Natural killer cell (primary cell): ENCODE measurements at regions not wholly inside any gene's neighbourhood (a gene's known extent, or its start where the extent isn't known, plus 50 kb on each side); places are given as distances from the start of the nearest gene placed in this dataset.

Source experiments
- ATAC-seq, 3 donors: fragments of 150-1000 bp in 2 of 3; fragments of 200-7000 bp in 1 of 3; cut with Tn5 transposase; 1 replicate in 1 of 3; 2 replicates in 2 of 3; pipeline ENCODE4 v1.10.0; 2021; ENCODE audit warnings: mild to moderate bottlenecking in 2 of 3, moderate library complexity in 2 of 3
- DNase-seq, 2 donors: peaks; one replicate each; pipeline versions ENCODE4 v3.0.0 to v3.0.0-alpha.2; 2013 to 2021; ENCODE audit warnings: mixed read lengths in 1 of 2
- H3K27ac ChIP-seq: one replicate; pipeline ENCODE4 v1.5.1; 2013; ENCODE audit warnings: mild to moderate bottlenecking, low read length
- H3K27me3 ChIP-seq: one replicate; pipeline ENCODE4 v1.6.1; 2013; ENCODE audit warnings: low read length; ENCODE audit not compliant: control insufficient read depth, insufficient read depth
- H3K36me3 ChIP-seq: one replicate; pipeline ENCODE4 v1.6.1; 2013; ENCODE audit warnings: low read length; ENCODE audit not compliant: control insufficient read depth, insufficient read depth
- H3K4me1 ChIP-seq: one replicate; pipeline ENCODE4 v1.6.1; 2013; ENCODE audit warnings: low read length; ENCODE audit not compliant: control insufficient read depth, insufficient read depth
- H3K4me3 ChIP-seq: one replicate; pipeline ENCODE4 v1.5.1; 2013; ENCODE audit warnings: low read length
- H3K9me3 ChIP-seq: one replicate; pipeline ENCODE4 v1.6.1; 2013; ENCODE audit warnings: low read length; ENCODE audit not compliant: control insufficient read depth, insufficient read depth
- H3K27ac Mint-ChIP-seq, 2 donors: one replicate each; pipeline ENCODE4 v1.8.0; 2022; ENCODE audit warnings: mild to moderate bottlenecking in 2 of 2, mixed read lengths in 2 of 2, moderate library complexity in 1 of 2
- H3K27me3 Mint-ChIP-seq, 2 donors: one replicate each; pipeline ENCODE4 v1.8.0; 2022; ENCODE audit warnings: low read depth in 2 of 2, mixed read lengths in 2 of 2
- H3K36me3 Mint-ChIP-seq: one replicate; pipeline ENCODE4 v1.8.0; 2022; ENCODE audit warnings: mixed read lengths
- H3K4me1 Mint-ChIP-seq, 2 donors: one replicate each; pipeline ENCODE4 v1.8.0; 2022; ENCODE audit warnings: mixed read lengths in 2 of 2
- H3K4me3 Mint-ChIP-seq: one replicate; pipeline ENCODE4 v1.8.0; 2022; ENCODE audit warnings: mild to moderate bottlenecking, moderate library complexity, mixed read lengths
- H3K9me3 Mint-ChIP-seq, 2 donors: one replicate each; pipeline ENCODE4 v1.8.0; 2022; ENCODE audit warnings: mixed read lengths in 2 of 2
- WGBS: methylation state at CpG from one replicate; pipeline ENCODE4 v1.1.7; 2013; ENCODE audit warnings: missing lambda C conversion rate; ENCODE audit not compliant: insufficient coverage; 5-methylcytosine and 5-hydroxymethylcytosine counted together
- intact Hi-C: fragments of 100-400 bp; cut with micrococcal nuclease; formaldehyde crosslinking; loops from one replicate; pipeline ENCODE4 v1.14.2; 2022
- TF ChIP-seq, protein P1 (sequence below): fragments of 200-600 bp; IDR thresholded peaks from one replicate; pipeline ENCODE4 v1.8.0; 2022; ENCODE audit warnings: antibody characterized with exemption

DNA sequence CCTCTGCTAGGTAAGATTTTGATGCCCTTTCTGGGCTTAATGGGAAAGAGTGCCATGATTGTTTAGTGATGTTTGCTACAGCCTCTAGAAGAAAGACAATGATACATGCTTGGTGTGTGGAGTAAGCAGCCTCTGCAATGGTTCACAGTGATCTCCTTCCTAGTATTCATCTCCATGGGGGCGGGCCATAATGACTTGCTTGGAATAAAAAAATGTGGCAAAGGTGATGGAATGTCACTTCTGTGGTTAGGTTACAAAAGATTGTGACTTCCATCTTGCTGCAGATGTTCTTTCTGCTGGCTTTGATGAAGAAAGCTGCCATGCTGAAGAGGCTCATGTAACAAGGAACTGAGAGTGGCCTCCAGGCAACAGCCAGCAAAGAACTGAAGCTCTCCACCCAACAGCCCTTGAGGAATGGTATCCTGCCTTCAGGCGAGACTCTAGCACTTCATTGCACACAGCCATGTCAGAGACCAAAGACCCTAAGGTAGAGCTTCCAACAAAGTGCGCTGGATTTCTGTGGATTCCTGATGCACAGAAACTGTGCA lies 139.1 kb upstream of the LRIG1 start:
- Histone ChIP-seq H3K27me3 (peaks cover 2% of the 10 kb centered on the region), H3K4me1 (no peaks in the 10 kb centered on the region), H3K9me3 (no peaks in the 10 kb centered on the region), H3K27ac (no peak overlapping the region), H3K36me3 (no peaks in the 10 kb centered on the region), H3K4me3 (no peak overlapping the region)
- H3K4me3 Mint-ChIP-seq = no peak overlapping the region
- no peaks in the 10 kb centered on the region for H3K4me1 Mint-ChIP-seq
- ATAC-seq (no peak), DNase-seq (no peak)
- TF ChIP-seq, protein P1, sequence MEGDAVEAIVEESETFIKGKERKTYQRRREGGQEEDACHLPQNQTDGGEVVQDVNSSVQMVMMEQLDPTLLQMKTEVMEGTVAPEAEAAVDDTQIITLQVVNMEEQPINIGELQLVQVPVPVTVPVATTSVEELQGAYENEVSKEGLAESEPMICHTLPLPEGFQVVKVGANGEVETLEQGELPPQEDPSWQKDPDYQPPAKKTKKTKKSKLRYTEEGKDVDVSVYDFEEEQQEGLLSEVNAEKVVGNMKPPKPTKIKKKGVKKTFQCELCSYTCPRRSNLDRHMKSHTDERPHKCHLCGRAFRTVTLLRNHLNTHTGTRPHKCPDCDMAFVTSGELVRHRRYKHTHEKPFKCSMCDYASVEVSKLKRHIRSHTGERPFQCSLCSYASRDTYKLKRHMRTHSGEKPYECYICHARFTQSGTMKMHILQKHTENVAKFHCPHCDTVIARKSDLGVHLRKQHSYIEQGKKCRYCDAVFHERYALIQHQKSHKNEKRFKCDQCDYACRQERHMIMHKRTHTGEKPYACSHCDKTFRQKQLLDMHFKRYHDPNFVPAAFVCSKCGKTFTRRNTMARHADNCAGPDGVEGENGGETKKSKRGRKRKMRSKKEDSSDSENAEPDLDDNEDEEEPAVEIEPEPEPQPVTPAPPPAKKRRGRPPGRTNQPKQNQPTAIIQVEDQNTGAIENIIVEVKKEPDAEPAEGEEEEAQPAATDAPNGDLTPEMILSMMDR = no peak
- H3K36me3 Mint-ChIP-seq = no peaks in the 10 kb centered on the region
- no peaks in the 10 kb centered on the region for H3K9me3 Mint-ChIP-seq
- peaks cover 13 to 17% of the 10 kb centered on the region in 2 donors for H3K27me3 Mint-ChIP-seq
- 100% methylated on average over 3 of the region's 3 CpGs for WGBS
- intact Hi-C loops = no loop called here
- no peak overlapping the region for H3K27ac Mint-ChIP-seq

DNA sequence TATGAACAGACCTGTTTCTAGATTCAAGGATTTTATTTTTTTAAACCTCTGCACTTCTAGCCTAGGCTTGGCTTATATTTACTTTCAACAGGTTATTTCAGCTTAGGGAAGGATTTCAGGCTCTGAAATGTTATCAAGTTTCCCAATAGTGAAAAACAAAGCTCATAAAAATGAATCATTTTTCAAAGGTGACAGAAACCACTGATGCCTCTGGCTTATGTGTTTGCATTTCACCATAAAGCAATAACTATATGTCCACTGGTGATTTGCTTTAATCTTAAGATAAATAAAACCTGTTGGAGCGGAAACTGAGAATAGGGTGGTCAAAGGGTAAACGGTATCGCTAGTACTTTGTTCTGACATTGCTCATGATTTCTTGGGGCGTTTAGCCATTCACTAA lies 141.2 kb upstream of the LRIG1 start:
- Histone ChIP-seq H3K9me3 (no peaks in the 10 kb centered on the region), H3K36me3 (no peaks in the 10 kb centered on the region), H3K27ac (no peak overlapping the region), H3K4me3 (no peak overlapping the region), H3K4me1 (no peaks in the 10 kb centered on the region), H3K27me3 (peaks cover 2% of the 10 kb centered on the region)
- H3K36me3 Mint-ChIP-seq = no peaks in the 10 kb centered on the region
- TF ChIP-seq, protein P1 = no peak
- intact Hi-C loops = no loop called here
- H3K27me3 Mint-ChIP-seq = peaks cover 8 to 23% of the 10 kb centered on the region in 2 donors
- H3K27ac Mint-ChIP-seq = no peak overlapping the region
- no peak for ATAC-seq
- no peak overlapping the region for H3K4me3 Mint-ChIP-seq
- no peak for DNase-seq
- H3K9me3 Mint-ChIP-seq = no peaks in the 10 kb centered on the region
- WGBS = 83% methylated on average over 2 of the region's 4 CpGs
- no peaks in the 10 kb centered on the region for H3K4me1 Mint-ChIP-seq

GRCh38 chr3:66642484-66642883 lies 141.7 kb upstream of the LRIG1 start:
- Histone ChIP-seq H3K4me1 (no peaks in the 10 kb centered on the region), H3K27me3 (peaks cover 2% of the 10 kb centered on the region), H3K27ac (no peak overlapping the region), H3K36me3 (no peaks in the 10 kb centered on the region), H3K9me3 (no peaks in the 10 kb centered on the region), H3K4me3 (no peak overlapping the region)
- no peaks in the 10 kb centered on the region for H3K36me3 Mint-ChIP-seq
- no peak overlapping the region for H3K27ac Mint-ChIP-seq
- H3K27me3 Mint-ChIP-seq = peaks cover 5 to 26% of the 10 kb centered on the region in 2 donors
- ATAC-seq (no peak), DNase-seq (no peak)
- TF ChIP-seq, protein P1 = no peak
- no peaks in the 10 kb centered on the region for H3K9me3 Mint-ChIP-seq
- no peaks in the 10 kb centered on the region for H3K4me1 Mint-ChIP-seq
- no peak overlapping the region for H3K4me3 Mint-ChIP-seq
- WGBS = 91% methylated on average over 2 of the region's 3 CpGs
- intact Hi-C loops = no loop called here

GRCh38 chr3:66644549-66644948 lies 143.7 kb upstream of the LRIG1 start:
- Mint-ChIP-seq H3K4me3 (no peak overlapping the region), H3K36me3 (no peaks in the 10 kb centered on the region), H3K27ac (no peak overlapping the region), H3K27me3 (peaks cover 4 to 22% of the 10 kb centered on the region in 2 donors), H3K4me1 (no peaks in the 10 kb centered on the region), H3K9me3 (no peaks in the 10 kb centered on the region)
- Histone ChIP-seq H3K4me1 (no peaks in the 10 kb centered on the region), H3K9me3 (no peaks in the 10 kb centered on the region), H3K36me3 (no peaks in the 10 kb centered on the region), H3K27me3 (no peaks in the 10 kb centered on the region), H3K4me3 (no peak overlapping the region), H3K27ac (no peak overlapping the region)
- intact Hi-C loops = no loop called here
- DNase-seq (no peak), ATAC-seq (no peak)
- TF ChIP-seq, protein P1 = no peak
